TTC549 (cell line): ENCODE measurements at regions not wholly inside any gene's neighbourhood (a gene's known extent, or its start where the extent isn't known, plus 50 kb on each side); places are given as distances from the start of the nearest gene placed in this dataset.
"Not testable (repeated sequence)": the region's sequence is repeated elsewhere in the genome, so short reads cannot be mapped to it uniquely, and the experiment has no call there.

Experiments
- FAIRE-seq: peaks from 2 replicates; lab custom pipeline; 2012; peaks lifted over from hg19 to GRCh38; lab: Jason Lieb, UNC

GRCh38 chr1:96510911-96511310 lies 210.7 kb upstream of the PTBP2 start:
- no peak for FAIRE-seq

GRCh38 chr1:96513136-96513535 lies 208.4 kb upstream of the PTBP2 start:
- FAIRE-seq: no peak

GRCh38 chr1:96515430-96515829 lies 206.2 kb upstream of the PTBP2 start:
- FAIRE-seq: no peak

GRCh38 chr1:96515925-96516324 lies 205.7 kb upstream of the PTBP2 start:
- no peak for FAIRE-seq

- FAIRE-seq: no peak
Measured at GRCh38 chr1:96519851-96520578, 201.6 kb upstream of the PTBP2 start.

- FAIRE-seq: no peak
Measured at GRCh38 chr1:96520579-96520947, 201.0 kb upstream of the PTBP2 start.

GRCh38 chr1:96521010-96521409 lies 200.6 kb upstream of the PTBP2 start:
- no peak for FAIRE-seq

GRCh38 chr1:96521994-96522760 lies 199.4 kb upstream of the PTBP2 start:
- FAIRE-seq: no peak

- peak; percentile 9 for FAIRE-seq
Measured at GRCh38 chr1:96522927-96523326, 198.7 kb upstream of the PTBP2 start.

GRCh38 chr1:96524100-96524499 lies 197.5 kb upstream of the PTBP2 start:
- FAIRE-seq: no peak

- no peak for FAIRE-seq
Measured at GRCh38 chr1:96525657-96526557, 195.7 kb upstream of the PTBP2 start.

- not testable (repeated sequence) for FAIRE-seq
Measured at GRCh38 chr1:96528672-96529071, 192.9 kb upstream of the PTBP2 start.

- no peak for FAIRE-seq
Measured at GRCh38 chr1:96533820-96534219, 187.8 kb upstream of the PTBP2 start.

- no peak for FAIRE-seq
Measured at GRCh38 chr1:96536581-96536980, 185.0 kb upstream of the PTBP2 start.

- FAIRE-seq: no peak
Measured at GRCh38 chr1:96538111-96538641, 183.4 kb upstream of the PTBP2 start.

GRCh38 chr1:96538883-96539282 lies 182.7 kb upstream of the PTBP2 start:
- FAIRE-seq: no peak

GRCh38 chr1:96541491-96541890 lies 180.1 kb upstream of the PTBP2 start:
- no peak for FAIRE-seq

- no peak for FAIRE-seq
Measured at GRCh38 chr1:96544051-96544830, 177.3 kb upstream of the PTBP2 start.

GRCh38 chr1:96544831-96545221 lies 176.8 kb upstream of the PTBP2 start:
- FAIRE-seq: no peak

- FAIRE-seq: no peak
Measured at GRCh38 chr1:96545935-96546656, 175.5 kb upstream of the PTBP2 start.

GRCh38 chr1:96550061-96550460 lies 171.5 kb upstream of the PTBP2 start:
- FAIRE-seq: no peak
